Activated CD8-positive, alpha-beta memory T cell treated with anti-CD3 and anti-CD28 coated beads for 36 hours (primary cell): ENCODE measurements at regions not wholly inside any gene's neighbourhood (a gene's known extent, or its start where the extent isn't known, plus 50 kb on each side); places are given as distances from the start of the nearest gene placed in this dataset.

Experiments used
- CTCF ChIA-PET: fragments of 350-600 bp; sonication (Branson Sonifier 250); formaldehyde crosslinking; loops from one replicate; lab custom pipeline; 2021; ENCODE audit warnings: antibody characterized with exemption; lab: Charles Lee
- POLR2A ChIA-PET: fragments of 350-600 bp; sonication (Branson Sonifier 250); formaldehyde crosslinking; loops from one replicate; lab custom pipeline; 2021; ENCODE audit warnings: antibody characterized with exemption; lab: Charles Lee

DNA sequence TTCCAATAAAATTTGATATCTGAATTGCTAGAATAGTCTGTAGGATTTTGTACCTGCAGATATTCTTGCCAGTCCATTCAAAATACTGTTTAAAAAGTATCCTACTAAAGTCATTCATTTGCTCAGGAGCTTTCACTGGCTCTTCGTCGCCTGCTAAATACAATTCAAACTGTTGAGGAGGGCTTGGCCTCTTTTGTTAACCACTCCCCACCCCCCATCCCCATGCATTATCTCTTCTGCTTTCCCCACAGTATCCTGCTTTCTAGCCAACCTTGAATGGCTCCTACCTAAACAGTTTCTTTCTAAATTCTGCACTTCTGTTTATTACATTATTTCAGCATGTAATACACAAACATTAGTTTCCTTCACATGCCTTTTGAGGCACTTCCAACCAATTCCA, 230.8 kb downstream of the CPE start:
- POLR2A ChIA-PET = no interaction called here
- CTCF ChIA-PET = no interaction called here

DNA sequence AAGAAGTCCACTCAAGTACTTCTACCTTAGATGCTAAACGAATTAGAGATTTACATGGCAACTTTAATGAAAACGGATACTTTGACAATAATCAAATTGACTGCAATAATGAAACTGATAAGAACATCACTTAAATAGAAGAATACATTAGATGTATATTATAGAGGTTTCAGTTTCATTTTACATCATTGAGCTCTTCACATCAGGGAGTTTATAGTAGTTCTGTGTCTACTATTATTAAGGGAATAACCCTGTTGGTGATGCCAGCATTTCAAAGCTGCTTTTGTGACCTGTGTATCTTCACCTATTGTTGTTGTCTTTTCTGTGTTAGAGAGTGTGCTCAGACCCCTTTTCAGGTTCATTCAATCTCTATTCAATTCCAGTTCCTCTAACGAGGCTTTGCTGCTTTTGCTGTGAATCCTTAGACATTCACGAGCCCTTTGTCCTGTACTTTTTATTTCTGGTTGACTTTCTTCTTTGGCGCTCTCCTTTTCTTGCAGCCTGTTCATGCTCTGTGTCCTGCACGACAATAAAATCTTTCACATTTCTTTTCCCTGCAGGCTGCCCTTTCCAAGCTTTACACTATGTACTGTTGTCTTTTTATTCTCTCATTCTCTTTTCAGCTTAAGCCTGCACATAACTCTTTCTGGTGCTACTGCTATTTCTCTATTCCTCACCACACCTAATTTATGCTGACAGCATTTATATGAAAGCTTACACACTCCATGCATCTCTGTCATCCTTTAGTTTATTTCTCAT, 232.1 kb downstream of the CPE start:
- CTCF ChIA-PET = no interaction called here
- POLR2A ChIA-PET = no interaction called here

DNA sequence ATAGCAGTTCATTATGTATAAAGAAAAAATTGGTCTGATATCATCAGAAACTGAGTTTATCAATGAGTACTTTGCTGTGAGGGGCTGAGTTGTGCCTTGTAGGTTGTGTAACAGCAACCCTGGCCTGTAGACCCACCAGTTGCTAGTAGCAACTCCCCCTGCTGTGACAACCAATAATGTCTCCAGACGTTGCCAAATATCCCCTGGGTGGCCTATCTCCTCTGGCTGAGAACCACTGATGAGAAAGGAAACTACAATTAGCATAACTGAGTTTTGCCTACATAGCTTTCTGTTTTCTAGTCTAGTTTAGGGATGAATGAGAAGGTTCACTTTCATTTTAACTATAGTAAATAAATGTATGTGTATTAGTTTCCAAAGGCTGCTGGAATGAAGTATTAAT, 234.1 kb downstream of the CPE start:
- ChIA-PET POLR2A (no interaction called here), CTCF (no interaction called here)

DNA sequence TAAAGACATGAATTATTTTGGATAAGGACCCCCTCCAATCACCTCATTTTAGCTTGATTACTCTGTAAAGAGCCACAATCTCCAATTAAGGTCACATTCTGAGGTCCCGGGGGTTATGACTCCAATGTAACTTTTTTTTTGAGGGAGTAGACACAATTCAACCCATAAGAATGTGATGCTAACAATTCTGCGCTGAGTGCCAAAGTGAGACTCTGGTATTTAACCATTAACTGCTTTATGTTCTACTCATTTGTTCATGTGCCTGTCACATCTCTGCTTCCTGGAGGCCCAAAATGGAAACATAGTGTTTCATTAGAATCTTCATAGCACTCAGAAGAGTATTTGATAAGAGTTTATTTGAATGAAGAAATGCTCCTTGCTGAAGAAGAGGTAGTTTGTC, 234.8 kb downstream of the CPE start:
- CTCF ChIA-PET = no interaction called here
- POLR2A ChIA-PET = no interaction called here

DNA sequence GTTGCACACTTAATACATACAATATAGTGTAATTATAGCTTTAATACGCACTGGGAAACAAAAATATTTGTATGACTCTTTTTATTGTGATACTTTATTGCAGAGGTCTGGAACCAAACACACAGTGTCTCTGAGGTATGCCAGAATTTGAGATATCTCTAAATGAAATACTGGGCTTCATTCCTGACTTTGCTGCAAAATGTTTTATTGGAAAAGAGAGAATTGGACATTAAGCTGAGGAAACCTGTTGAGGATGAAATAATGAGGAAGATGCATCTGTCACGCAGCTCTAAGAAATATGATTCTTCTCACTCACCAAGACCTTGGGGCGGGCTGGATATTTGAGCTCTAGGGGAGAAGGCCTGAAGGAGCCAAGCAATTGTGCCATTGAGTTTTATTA, 242.1 kb downstream of the CPE start:
- CTCF ChIA-PET = no interaction called here
- POLR2A ChIA-PET = no interaction called here

DNA sequence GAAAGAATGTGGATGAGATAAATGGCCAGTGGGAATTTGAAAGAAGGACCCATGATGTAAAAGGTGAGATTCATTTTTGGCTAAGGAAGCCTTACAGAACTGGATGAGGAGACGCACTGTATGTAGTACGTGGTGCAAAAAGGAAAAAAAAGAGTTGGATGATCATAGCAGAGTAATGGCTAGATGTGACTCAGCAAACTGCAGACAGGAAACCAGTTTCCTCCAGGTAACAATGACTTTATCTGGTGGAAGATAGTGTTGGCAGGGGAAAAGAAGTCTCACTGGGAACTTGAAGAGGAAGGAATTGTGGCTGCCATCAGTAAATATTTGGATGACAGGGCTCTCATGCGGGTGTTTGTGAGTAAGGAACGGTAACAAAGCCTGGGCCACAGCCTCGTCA, 243.2 kb downstream of the CPE start:
- ChIA-PET POLR2A (no interaction called here), CTCF (no interaction called here)

DNA sequence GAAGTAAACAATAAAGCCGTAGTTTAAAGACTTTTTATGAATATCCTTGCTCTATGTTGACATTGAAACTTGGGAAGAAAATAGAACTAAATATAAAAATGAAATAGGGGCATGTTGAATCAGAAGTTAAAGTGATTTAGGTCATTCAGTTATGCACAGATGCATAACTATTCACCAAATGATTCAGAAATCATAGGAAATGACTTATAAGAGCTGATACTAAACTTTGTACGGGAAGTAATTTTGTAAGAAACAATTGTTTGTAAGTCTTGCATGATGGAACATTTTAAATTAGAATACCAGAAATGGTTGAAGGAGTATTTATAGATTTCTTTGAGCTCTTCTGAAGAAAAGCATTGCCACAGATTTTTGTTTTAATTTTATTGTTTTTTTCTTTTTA, 246.5 kb downstream of the CPE start:
- CTCF ChIA-PET = no interaction called here
- POLR2A ChIA-PET = no interaction called here

DNA sequence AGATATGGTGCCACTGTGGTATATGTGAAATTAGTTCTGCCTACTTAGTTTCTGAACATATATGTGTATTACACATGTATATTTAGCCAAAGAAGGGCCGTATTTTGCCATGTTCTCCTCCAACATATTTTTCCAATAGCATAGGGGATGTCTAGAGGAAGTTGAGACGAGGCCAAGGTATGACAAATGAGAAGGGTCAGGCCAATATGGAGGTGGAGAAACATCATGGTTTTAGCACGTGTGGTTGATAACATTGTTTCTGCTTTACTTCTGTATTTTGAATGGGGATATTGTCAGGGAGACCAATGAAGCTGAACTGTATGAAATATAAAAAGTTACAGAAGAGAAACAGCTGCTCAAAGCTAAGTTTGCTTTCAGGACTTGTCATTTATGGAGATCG, 246.7 kb upstream of the TLL1 start:
- POLR2A ChIA-PET = no interaction called here
- CTCF ChIA-PET = no interaction called here

DNA sequence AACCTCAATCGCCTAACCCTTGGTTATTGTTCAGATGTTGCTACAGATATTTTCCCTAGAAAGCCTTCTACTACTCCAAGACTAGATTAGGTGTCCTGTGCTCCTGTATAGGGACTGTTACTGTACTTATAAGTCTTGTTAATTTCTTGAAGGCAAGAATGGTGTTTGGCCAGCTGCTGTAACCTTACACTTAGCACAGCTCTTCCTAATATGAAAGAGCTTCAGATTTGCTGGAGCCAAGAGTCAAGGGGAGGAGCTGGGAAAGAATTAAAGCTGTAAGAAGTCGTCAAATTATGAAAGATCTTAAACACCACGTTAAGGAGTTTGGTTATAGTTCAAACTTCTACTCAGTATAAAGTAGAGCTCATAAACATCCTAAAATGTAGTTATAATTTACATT, 245.9 kb upstream of the TLL1 start:
- ChIA-PET CTCF (no interaction called here), POLR2A (no interaction called here)

DNA sequence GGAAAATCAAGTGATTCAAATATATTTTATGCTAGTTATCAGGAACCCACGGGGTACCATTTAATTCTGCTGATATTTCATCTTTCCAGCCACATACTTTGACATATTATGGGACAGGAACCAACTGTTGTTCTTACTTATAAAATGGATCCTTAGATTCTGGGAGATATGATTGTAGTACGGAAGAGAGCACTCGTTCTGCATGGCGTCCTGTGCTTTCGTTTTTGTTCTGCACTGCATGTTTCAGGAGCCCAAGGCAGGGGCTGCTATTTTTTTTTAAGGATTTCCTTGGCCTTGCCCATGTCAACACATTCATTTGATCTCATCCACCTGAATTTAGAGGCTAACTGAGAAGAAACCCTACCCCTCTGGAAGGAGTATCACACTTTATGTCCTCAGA, 245.5 kb upstream of the TLL1 start:
- POLR2A ChIA-PET = no interaction called here

DNA sequence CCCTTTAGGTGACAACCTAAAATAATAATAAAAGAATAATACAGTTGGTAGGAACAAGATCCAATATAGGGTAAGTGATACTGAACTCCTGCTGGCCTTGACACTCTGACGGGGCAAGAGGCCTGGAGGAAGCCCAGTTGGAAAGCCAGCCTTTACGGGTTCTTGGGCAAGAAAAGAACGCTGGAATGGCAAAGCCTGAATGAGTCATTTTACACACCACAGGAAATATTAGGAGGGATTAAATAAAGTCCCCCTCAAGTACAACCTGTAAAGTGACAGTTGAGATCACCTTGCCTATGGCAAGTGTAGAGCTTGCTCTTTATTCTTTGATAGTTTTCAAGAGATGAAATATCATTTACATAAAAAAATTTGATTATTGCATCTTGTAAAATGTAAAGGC, 244.5 kb upstream of the TLL1 start:
- ChIA-PET CTCF (no interaction called here), POLR2A (no interaction called here)

More for the DNA sequence above, 245.5 kb upstream of the TLL1 start:
- CTCF ChIA-PET = no interaction called here

DNA sequence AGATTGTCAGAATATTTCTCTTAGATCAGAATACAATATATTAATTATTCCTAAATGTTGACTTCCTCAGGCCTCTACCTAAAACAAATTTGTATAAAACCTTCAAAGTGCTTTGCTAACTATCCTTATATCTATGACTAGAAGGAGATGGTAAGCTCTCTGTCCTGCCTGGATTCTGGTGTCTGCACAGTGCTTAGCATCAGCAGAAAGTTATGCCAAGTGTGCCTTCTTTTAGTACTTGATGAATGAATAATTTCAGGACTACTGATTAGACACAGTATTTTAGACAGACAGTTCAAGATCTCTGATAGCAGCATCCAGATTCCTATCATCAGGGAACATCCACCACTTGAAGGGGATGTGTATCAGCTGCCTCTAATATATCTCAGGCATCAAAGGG, 242.4 kb upstream of the TLL1 start:
- ChIA-PET CTCF (no interaction called here), POLR2A (interaction anchor here (0.5 kb wide), 1 partner anchor 726 kb away, joined by 3 read pairs; no protein-coding TSS in a partner anchor)

DNA sequence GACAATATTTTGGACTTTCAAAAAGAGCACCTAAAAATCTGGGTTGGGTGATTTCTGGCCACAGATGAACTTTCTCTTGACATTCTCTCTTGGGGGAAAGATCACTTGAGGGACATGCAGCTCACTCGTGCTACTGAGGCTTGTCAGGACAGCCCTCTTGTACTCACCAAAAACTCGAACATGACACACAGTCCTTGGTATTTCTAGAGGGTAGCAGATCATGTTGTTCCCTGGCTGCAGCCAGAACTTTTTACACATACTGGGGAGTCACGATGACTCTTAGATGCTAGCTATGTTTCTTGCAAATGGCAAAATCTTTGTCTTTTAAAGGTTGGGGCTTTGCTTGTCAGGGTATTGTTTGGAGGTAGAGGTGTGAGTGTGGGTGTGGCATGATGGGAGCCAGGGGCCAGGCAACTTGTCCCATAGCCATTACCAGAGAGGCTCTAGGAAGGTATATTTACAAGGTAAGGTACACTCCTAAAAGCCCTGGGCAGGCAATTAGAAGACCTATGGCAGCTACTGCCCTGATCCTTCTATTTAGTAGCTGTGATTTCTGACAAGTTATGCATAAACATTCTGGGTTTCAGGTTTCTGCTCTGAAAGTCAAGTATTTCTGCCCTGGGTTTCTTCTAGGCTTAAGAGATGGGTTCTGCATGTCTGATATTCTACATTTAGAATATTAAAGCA, 241.7 kb upstream of the TLL1 start:
- CTCF ChIA-PET = no interaction called here
- POLR2A ChIA-PET = interaction anchor here (0.5 kb wide), 1 partner anchor 727 kb away, joined by 3 read pairs; no protein-coding TSS in a partner anchor

DNA sequence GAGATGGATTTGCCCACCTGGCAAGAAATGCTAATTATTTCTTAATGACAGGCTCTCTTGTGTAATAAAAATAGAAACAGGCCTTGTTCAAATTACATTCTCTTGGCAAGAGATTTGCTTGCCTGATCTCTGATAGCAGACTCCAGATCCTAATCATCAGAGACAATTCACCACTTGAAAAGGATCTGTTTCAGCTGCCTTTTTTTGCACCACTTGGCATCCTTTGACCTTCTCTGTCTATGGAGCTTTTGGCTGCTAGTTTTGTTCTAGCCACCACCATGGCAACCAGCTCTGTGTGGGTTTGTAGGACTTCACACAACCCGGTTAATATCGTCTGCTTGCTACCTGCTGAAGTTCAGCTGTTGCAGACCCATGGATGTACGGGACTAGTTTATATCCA, 241.1 kb upstream of the TLL1 start:
- POLR2A ChIA-PET = no interaction called here
- CTCF ChIA-PET = no interaction called here

DNA sequence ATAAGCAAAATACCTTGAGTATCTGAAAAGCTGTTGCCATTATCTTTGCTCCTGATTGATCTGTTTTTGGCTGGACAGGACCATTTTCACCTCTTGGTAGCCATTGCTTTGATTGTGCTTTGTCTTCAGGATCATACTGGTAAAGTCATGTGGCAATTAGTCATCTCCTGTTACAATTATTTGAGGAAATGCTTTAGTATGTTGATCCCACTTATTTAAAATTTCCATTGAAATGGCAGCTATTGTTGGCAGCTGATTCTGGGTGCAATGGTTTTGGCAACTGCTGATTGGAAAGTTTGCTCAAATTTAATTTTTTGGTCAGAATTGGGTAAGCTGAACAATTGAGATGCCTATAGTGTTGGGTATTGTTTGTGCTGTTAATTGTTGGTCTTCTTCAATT, 238.3 kb upstream of the TLL1 start:
- ChIA-PET CTCF (no interaction called here), POLR2A (no interaction called here)

DNA sequence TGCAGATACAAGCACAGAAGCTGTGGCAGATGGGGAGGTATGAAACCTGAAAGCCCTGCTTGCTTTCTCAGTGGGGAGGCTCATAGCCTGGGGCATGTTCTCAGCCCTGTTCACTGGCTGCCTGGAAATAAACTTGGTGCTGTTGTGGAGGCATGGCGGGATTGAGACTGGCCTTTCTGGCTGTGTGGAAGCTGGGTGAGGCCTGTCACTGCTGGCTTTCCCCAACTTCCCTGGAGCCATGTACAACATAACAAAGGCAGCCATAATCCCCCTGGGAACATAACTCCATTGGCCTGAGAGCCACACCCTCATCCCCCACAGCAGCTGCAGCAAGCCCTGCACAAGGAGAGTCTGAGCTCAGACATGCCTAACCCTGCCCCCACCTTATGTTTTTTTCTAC, 237.7 kb upstream of the TLL1 start:
- ChIA-PET POLR2A (no interaction called here), CTCF (no interaction called here)

DNA sequence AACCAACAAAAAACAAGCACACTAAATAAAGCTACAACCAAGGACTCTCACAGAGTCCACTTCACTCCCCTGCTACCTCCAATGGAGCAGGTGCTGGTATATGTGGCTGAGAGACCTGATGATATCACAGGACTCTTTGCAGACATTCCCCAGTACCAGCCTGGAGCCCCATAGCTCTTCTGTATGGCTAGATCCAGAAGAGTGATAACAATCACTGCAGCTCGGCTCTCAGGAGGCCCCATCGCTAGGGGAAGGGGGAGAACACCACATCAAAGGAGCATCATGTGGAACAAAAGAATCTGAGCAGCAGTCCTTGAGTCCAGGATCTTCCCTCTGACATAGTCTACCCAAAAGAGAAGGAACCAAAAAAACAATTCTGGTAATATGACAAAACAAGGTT, 237.1 kb upstream of the TLL1 start:
- CTCF ChIA-PET = no interaction called here
- POLR2A ChIA-PET = no interaction called here

DNA sequence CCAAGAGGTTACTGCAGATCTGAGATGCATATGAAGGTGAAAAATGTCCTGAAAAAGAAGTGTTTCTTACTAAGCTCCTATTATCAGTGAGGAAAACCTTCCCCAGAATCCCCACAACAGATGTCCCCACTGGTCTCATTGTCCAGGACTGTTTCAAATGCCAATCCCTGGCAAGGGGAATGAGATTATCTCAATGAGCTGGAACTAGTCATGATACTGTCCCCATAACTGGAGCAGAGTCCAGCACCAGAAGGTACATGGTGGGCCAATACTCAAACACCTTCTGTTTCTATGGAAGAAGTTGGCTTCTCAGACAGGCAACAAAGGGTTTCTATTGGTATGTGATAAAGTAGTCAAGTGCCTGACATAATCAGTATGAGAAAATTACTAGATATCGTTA, 221.1 kb upstream of the TLL1 start:
- ChIA-PET CTCF (no interaction called here), POLR2A (no interaction called here)

DNA sequence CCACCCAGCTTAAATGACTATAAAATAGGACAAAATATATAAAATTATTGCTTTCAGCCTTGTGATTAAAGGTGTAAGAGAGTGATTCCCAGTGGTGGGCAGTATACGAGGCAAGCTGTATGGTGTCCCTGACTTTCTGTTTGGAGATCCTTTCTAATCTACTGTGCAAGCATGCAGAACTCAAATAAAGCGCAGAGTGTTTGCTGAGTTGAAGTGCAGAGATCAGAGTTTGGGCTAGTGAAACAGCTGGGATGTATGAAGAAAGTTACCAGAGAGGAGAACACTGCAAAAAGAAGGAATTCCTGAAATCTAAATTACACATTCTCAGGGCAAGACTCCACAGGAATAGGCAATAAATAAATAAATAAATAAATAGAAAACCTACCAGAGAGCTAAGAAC, 218.5 kb upstream of the TLL1 start:
- ChIA-PET POLR2A (no interaction called here), CTCF (no interaction called here)

DNA sequence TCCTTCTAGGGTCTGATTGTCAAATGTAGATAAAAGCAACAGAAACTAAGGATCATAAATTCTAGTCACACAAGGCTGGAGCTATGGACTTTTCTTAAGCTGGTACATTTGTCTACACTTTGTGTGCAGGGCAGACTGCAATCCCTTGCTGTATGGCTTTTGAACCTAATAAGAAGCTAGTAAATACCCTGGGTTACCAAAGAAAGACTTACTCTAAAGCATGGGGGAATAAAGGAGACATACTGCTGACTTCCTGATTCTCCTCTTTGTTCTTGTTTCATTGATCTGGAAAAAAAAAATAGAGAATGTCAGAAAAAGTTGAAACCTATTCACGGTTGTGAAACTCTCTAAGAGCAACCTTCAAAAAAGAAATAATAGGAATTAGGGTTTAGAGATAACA, 216.6 kb upstream of the TLL1 start:
- ChIA-PET CTCF (no interaction called here), POLR2A (no interaction called here)

DNA sequence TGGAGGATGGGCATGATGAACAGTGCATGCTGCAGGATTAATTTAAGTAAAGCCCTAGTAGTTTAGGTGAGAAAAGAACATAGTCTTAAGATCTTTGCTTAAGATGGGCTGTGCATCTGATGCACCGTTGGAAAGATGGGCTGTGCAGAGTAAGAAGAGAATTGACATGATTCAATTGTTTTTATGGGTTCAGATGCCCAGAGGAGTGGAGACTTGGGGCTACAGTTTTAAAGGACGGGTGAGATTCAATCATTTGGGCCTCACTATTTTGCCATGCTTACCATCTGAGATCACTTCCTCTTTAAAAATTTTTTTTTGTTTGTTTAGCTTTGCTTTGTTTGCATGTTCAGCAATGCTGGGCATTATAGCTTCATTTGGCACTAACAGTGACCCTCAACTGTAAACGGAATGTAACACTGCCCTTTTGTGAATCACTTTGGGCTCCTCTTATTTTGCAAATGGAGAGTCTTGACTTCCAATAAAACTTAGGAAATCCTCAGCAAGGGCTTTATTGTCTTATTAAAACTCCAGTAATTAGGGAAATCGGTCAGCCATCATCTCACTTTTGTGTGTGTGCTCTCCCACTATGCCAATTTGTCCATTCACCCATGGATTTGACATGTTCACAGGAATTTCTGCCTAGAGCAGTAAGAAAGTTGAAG, 216.1 kb upstream of the TLL1 start:
- ChIA-PET POLR2A (no interaction called here), CTCF (no interaction called here)
